Mesendoderm (in vitro differentiated cells): ENCODE measurements at regions not wholly inside any gene's neighbourhood (a gene's known extent, or its start where the extent isn't known, plus 50 kb on each side); places are given as distances from the start of the nearest gene placed in this dataset.

Source experiments
- DNase-seq: peaks from one replicate; pipeline ENCODE4 v3.0.0; 2013
- H2AK5ac ChIP-seq: 2 replicates; pipeline ENCODE4 v1.6.1; 2013; ENCODE audit warnings: low read length, inconsistent platforms
- H2BK120ac ChIP-seq: 2 replicates; pipeline ENCODE4 v1.6.1; 2013; ENCODE audit warnings: low read depth, mild to moderate bottlenecking, low read length, moderate library complexity, mixed read lengths
- H2BK15ac ChIP-seq: replicated peaks from 2 replicates; pipeline ENCODE4 v1.6.1; 2013; ENCODE audit warnings: low read depth, mild to moderate bottlenecking, moderate library complexity
- H2BK5ac ChIP-seq: 2 replicates; pipeline ENCODE4 v1.6.1; 2013; ENCODE audit warnings: low read length, inconsistent platforms
- H3K18ac ChIP-seq: 2 replicates; pipeline ENCODE4 v1.6.1; 2013; ENCODE audit warnings: mild to moderate bottlenecking, low read length, mixed read lengths
- H3K23ac ChIP-seq: one replicate; pipeline ENCODE4 v1.6.1; 2013; ENCODE audit warnings: low read length
- H3K27ac ChIP-seq: 2 replicates; pipeline ENCODE4 v1.5.1; 2013; ENCODE audit warnings: low read depth, mild to moderate bottlenecking, inconsistent platforms, low read length, moderate library complexity
- H3K27me3 ChIP-seq: 2 replicates; pipeline ENCODE4 v1.6.1; 2013; ENCODE audit warnings: low read length, control low read depth, mild to moderate bottlenecking, inconsistent platforms; ENCODE audit not compliant: insufficient read depth, poor library complexity
- H3K36me3 ChIP-seq: 2 replicates; pipeline ENCODE4 v1.6.1; 2013; ENCODE audit warnings: low read length, inconsistent platforms; ENCODE audit not compliant: control insufficient read depth, insufficient read depth
- H3K4ac ChIP-seq: one replicate; pipeline ENCODE4 v1.6.1; 2013; ENCODE audit warnings: low read depth, mild to moderate bottlenecking, low read length, moderate library complexity
- H3K4me1 ChIP-seq: 2 replicates; pipeline ENCODE4 v1.6.1; 2013; ENCODE audit warnings: low read depth, low read length, inconsistent platforms; ENCODE audit not compliant: control insufficient read depth
- H3K4me2 ChIP-seq: 2 replicates; pipeline ENCODE4 v1.6.1; 2013; ENCODE audit warnings: low read length
- H3K4me3 ChIP-seq: 2 replicates; pipeline ENCODE4 v1.5.1; 2013; ENCODE audit warnings: mild to moderate bottlenecking, low read length
- H3K56ac ChIP-seq: one replicate; pipeline ENCODE4 v1.6.1; 2013; ENCODE audit warnings: low read length
- H3K79me1 ChIP-seq: 2 replicates; pipeline ENCODE4 v1.6.1; 2013; ENCODE audit warnings: low read length, inconsistent platforms
- H3K79me2 ChIP-seq: 2 replicates; pipeline ENCODE4 v1.6.1; 2013; ENCODE audit warnings: mild to moderate bottlenecking, low read length; ENCODE audit not compliant: control insufficient read depth, insufficient read depth
- H3K9ac ChIP-seq: 2 replicates; pipeline ENCODE4 v1.6.1; 2013; ENCODE audit warnings: low read length, inconsistent platforms
- H4K5ac ChIP-seq: one replicate; pipeline ENCODE4 v1.6.1; 2013; ENCODE audit warnings: low read length
- H4K8ac ChIP-seq: one replicate; pipeline ENCODE4 v1.6.1; 2013; ENCODE audit warnings: low read depth, mild to moderate bottlenecking, control low read depth, low read length, moderate library complexity
- WGBS: extraction: QIAGEN DNeasy Blood & Tissue Kit; methylation state at CpG from one replicate; pipeline ENCODE4 v1.1.7; 2013; ENCODE audit warnings: low lambda C conversion rate, missing lambda C conversion rate; ENCODE audit not compliant: insufficient coverage; ENCODE audit errors: extremely low coverage; 5-methylcytosine and 5-hydroxymethylcytosine counted together

- WGBS = no CpG with 5 or more reads among the region's 2 CpGs
- Histone ChIP-seq H3K23ac (no peak overlapping the region), H2BK5ac (no peak overlapping the region)
Measured at GRCh38 chr3:151985787-151986430, 112.5 kb downstream of the SUCNR1 start.

GRCh38 chr3:151987893-151988292 lies 114.5 kb downstream of the SUCNR1 start:
- H3K4me2 ChIP-seq = no peak overlapping the region
- no peak overlapping the region for H2AK5ac ChIP-seq
- no peaks in the 10 kb centered on the region for H3K36me3 ChIP-seq
- no peak for DNase-seq
- H3K9ac ChIP-seq = no peak overlapping the region
- H3K23ac ChIP-seq = no peak overlapping the region
- no peak overlapping the region for H2BK5ac ChIP-seq
- H3K4ac ChIP-seq = no peak overlapping the region
- H3K27ac ChIP-seq = no peak overlapping the region
- no peaks in the 10 kb centered on the region for H3K79me2 ChIP-seq
- H3K18ac ChIP-seq = no peak overlapping the region
- no peak overlapping the region for H3K56ac ChIP-seq
- WGBS = no CpG with 5 or more reads among the region's 1 CpG
- no peaks in the 10 kb centered on the region for H3K4me1 ChIP-seq
- H4K8ac ChIP-seq = no peak overlapping the region
- no peak overlapping the region for H3K4me3 ChIP-seq
- H3K27me3 ChIP-seq = no peaks in the 10 kb centered on the region
- no peak overlapping the region for H2BK15ac ChIP-seq
- no peak overlapping the region for H4K5ac ChIP-seq
- H2BK120ac ChIP-seq = no peak overlapping the region
- H3K79me1 ChIP-seq = no peaks in the 10 kb centered on the region

More at GRCh38 chr3:151985787-151986430, 112.5 kb downstream of the SUCNR1 start:
- no peak overlapping the region for H3K4me3 ChIP-seq
- DNase-seq = no peak
- no peak overlapping the region for H2BK120ac ChIP-seq
- H2AK5ac ChIP-seq = no peak overlapping the region
- no peak overlapping the region for H3K56ac ChIP-seq
- no peak overlapping the region for H3K4ac ChIP-seq
- H3K27me3 ChIP-seq = no peaks in the 10 kb centered on the region
- H3K79me2 ChIP-seq = no peaks in the 10 kb centered on the region
- no peak overlapping the region for H4K5ac ChIP-seq
- H4K8ac ChIP-seq = no peak overlapping the region
- no peaks in the 10 kb centered on the region for H3K79me1 ChIP-seq
- no peaks in the 10 kb centered on the region for H3K36me3 ChIP-seq
- H2BK15ac ChIP-seq = no peak overlapping the region
- no peak overlapping the region for H3K18ac ChIP-seq
- no peak overlapping the region for H3K9ac ChIP-seq
- H3K4me2 ChIP-seq = no peak overlapping the region
- H3K4me1 ChIP-seq = no peaks in the 10 kb centered on the region
- H3K27ac ChIP-seq = no peak overlapping the region

DNA sequence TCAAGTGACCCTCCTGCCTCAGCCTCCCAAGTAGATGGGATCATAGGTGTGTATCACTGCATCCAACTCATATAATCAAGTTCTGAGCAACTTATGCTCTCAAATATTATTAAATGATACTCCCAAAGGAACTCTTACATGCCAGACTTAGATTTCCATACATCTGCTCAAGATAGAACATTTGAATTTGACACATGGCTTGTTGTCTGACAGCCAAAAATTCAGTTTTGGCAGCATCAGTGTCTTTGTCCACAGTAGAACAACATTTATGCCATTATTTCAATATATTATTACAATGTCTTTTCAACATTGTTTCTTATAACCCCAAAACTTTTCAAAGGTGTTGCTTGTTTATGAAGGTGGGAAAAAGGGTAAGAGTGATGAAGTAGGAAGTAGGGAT lies 116.2 kb downstream of the SUCNR1 start:
- Histone ChIP-seq H3K27ac (no peak overlapping the region), H2BK120ac (no peak overlapping the region), H3K27me3 (no peaks in the 10 kb centered on the region), H3K9ac (no peak overlapping the region), H2BK5ac (no peak overlapping the region), H3K23ac (no peak overlapping the region), H2AK5ac (no peak overlapping the region), H3K4ac (no peak overlapping the region), H4K8ac (no peak overlapping the region), H3K4me2 (no peak overlapping the region), H3K79me1 (no peaks in the 10 kb centered on the region), H3K79me2 (no peaks in the 10 kb centered on the region), H3K4me3 (no peak overlapping the region), H3K18ac (no peak overlapping the region), H3K36me3 (no peaks in the 10 kb centered on the region), H2BK15ac (no peak overlapping the region), H3K56ac (no peak overlapping the region), H3K4me1 (no peaks in the 10 kb centered on the region), H4K5ac (no peak overlapping the region)
- DNase-seq = no peak

DNA sequence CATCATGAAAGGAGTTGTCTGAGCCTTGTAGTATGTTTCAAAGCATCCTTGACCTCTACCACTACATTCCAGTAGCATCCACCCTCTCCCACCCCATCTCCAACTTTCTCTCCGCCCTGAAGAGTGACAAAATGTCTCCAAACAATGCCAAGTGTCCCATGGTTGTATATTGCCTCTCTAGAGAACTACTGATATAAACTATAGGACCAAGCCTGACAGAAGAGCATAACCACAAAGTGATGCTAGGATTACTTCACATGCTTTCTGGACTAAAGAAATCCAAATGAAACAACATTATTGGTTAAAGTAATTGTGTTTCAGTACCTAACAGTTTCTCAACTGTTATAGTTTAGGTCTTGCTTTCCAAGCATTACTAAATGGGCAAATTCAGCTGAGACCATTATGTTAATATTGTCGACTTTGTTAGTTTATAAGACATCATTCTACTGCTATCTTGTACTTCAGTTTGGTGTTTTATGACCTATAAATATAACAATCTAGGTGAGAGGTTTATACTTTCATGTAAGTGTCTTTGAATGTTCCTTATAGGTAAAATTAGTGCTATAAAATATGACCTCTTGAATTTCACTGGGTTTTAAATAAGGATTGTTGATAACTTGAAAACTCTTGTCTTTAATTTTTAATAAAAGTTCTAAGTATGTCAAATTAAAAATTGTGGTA lies 117.4 kb downstream of the SUCNR1 start:
- H3K18ac ChIP-seq = no peak overlapping the region
- no peaks in the 10 kb centered on the region for H3K79me2 ChIP-seq
- H2BK120ac ChIP-seq = no peak overlapping the region
- no peaks in the 10 kb centered on the region for H3K79me1 ChIP-seq
- WGBS = no CpG with 5 or more reads among the region's 2 CpGs
- no peaks in the 10 kb centered on the region for H3K4me1 ChIP-seq
- H3K27ac ChIP-seq = no peak overlapping the region
- H3K9ac ChIP-seq = no peak overlapping the region
- no peak overlapping the region for H3K4me2 ChIP-seq
- H2AK5ac ChIP-seq = no peak overlapping the region
- no peak overlapping the region for H2BK15ac ChIP-seq
- no peak overlapping the region for H3K56ac ChIP-seq
- H4K8ac ChIP-seq = no peak overlapping the region
- H2BK5ac ChIP-seq = no peak overlapping the region
- H4K5ac ChIP-seq = no peak overlapping the region
- no peaks in the 10 kb centered on the region for H3K36me3 ChIP-seq
- H3K4me3 ChIP-seq = no peak overlapping the region
- H3K23ac ChIP-seq = no peak overlapping the region
- no peak overlapping the region for H3K4ac ChIP-seq
- H3K27me3 ChIP-seq = no peaks in the 10 kb centered on the region
- no peak for DNase-seq

GRCh38 chr3:151992326-151993041 lies 119.0 kb downstream of the SUCNR1 start:
- Histone ChIP-seq H3K56ac (no peak overlapping the region), H2BK15ac (no peak overlapping the region), H3K18ac (no peak overlapping the region), H2BK120ac (no peak overlapping the region), H2BK5ac (no peak overlapping the region), H3K27me3 (no peaks in the 10 kb centered on the region), H3K79me1 (no peaks in the 10 kb centered on the region), H2AK5ac (no peak overlapping the region), H3K36me3 (no peaks in the 10 kb centered on the region), H3K4me2 (no peak overlapping the region), H3K27ac (no peak overlapping the region), H3K4me1 (no peaks in the 10 kb centered on the region), H3K9ac (no peak overlapping the region), H3K4me3 (no peak overlapping the region), H4K8ac (no peak overlapping the region), H3K79me2 (no peaks in the 10 kb centered on the region), H3K4ac (no peak overlapping the region), H3K23ac (no peak overlapping the region), H4K5ac (no peak overlapping the region)
- no peak for DNase-seq
- WGBS = no CpG with 5 or more reads among the region's 4 CpGs
